Liver (tissue), 3 donors: ENCODE measurements at regions not wholly inside any gene's neighbourhood (a gene's known extent, or its start where the extent isn't known, plus 50 kb on each side); places are given as distances from the start of the nearest gene placed in this dataset.

ENCODE experiments used
- ATF3 ChIP-seq: IDR thresholded peaks from 2 replicates; pipeline ENCODE4 v1.6.1; 2016; ENCODE audit warnings: antibody characterized with exemption
- CTCF ChIP-seq: fragments of 150-350 bp; IDR thresholded peaks from 2 replicates; pipeline ENCODE4 v1.5.1; 2017; ENCODE audit warnings: improper control_type of control experiment, low read depth, low read length; ENCODE audit not compliant: missing input control
- EGR1 ChIP-seq, 2 donors: IDR thresholded peaks; 2 replicates each; pipeline ENCODE4 v1.6.1; 2016 to 2018; ENCODE audit warnings: antibody characterized with exemption in 2 of 2, low read depth in 2 of 2
- GABPA ChIP-seq, 2 donors: IDR thresholded peaks in 1 of 2; conservative IDR thresholded peaks in 1 of 2; 2 replicates each; pipeline ENCODE4 v1.6.1; 2016; ENCODE audit warnings: antibody characterized with exemption in 2 of 2, mild to moderate bottlenecking in 1 of 2, moderate library complexity in 1 of 2
- JUND ChIP-seq, 2 donors: IDR thresholded peaks; 2 replicates each; pipeline ENCODE4 v1.6.1; 2016; ENCODE audit warnings: antibody characterized with exemption in 2 of 2
- MAX ChIP-seq: IDR thresholded peaks from 2 replicates; pipeline ENCODE4 v1.6.1; 2016; ENCODE audit warnings: antibody characterized with exemption
- NR2F2 ChIP-seq: IDR thresholded peaks from 2 replicates; pipeline ENCODE4 v1.6.1; 2016; ENCODE audit warnings: antibody characterized with exemption
- RAD21 ChIP-seq, 2 donors: IDR thresholded peaks; 2 replicates each; pipeline ENCODE4 v1.6.1; 2016; ENCODE audit warnings: antibody characterized with exemption in 2 of 2, mild to moderate bottlenecking in 2 of 2
- REST ChIP-seq: IDR thresholded peaks from 2 replicates; pipeline ENCODE4 v1.6.1; 2016; ENCODE audit warnings: antibody characterized with exemption, mild to moderate bottlenecking
- TAF1 ChIP-seq: conservative IDR thresholded peaks from 2 replicates; pipeline ENCODE4 v1.6.1; 2016; ENCODE audit warnings: antibody characterized with exemption, mild to moderate bottlenecking
- YY1 ChIP-seq: IDR thresholded peaks from 2 replicates; pipeline ENCODE4 v1.6.1; 2016; ENCODE audit warnings: antibody characterized with exemption, mild to moderate bottlenecking
- ZBTB33 ChIP-seq: IDR thresholded peaks from 2 replicates; pipeline ENCODE4 v1.6.1; 2016; ENCODE audit warnings: antibody characterized with exemption
- donor health status: healthy.
- donor health status: healthy.

GRCh38 chr3:13135251-13135810 lies 62.1 kb upstream of the IQSEC1 start:
- TF ChIP-seq CTCF: no peak
- TF ChIP-seq ZBTB33: no peak
- TF ChIP-seq RAD21 (IDR thresholded peaks at IDR 0.05): no peak
- TF ChIP-seq TAF1: no peak
- TF ChIP-seq GABPA (IDR thresholded peaks at IDR 0.05 in 1 of 2, conservative IDR thresholded peaks at IDR 0.05 in 1 of 2): no peak
- TF ChIP-seq YY1: no peak
- TF ChIP-seq ATF3: no peak
- TF ChIP-seq JUND (IDR thresholded peaks at IDR 0.05): no peak
- TF ChIP-seq EGR1 (IDR thresholded peaks at IDR 0.05; ENCODE audit: low read depth in 2 of 2): no peak
- no peak for TF ChIP-seq MAX
- no peak for TF ChIP-seq NR2F2
- no peak for TF ChIP-seq REST
